ENCODE measurements at regions not wholly inside any gene's neighbourhood (a gene's known extent, or its start where the extent isn't known, plus 50 kb on each side); places are given as distances from the start of the nearest gene placed in this dataset.

DNA sequence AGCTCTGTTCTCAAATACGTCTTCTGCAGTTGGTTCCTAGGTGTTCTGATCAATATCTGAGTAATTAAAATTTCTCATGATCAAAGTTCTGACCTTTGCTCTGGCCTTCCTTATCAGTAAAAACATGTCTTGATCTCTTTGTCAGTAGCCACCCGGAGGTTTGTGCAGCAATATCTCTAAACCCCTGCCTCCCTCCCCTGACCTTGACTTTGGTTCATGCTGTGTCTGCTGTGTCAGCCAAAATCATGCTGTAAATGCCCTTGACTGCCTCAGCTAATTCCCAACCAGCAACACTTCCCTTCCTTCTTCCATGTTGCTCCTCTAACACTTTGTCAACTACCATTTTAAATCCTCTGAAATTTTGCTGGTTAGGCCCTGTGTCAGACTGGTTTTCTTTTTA, 424.7 kb downstream of the FAM181B start:
- TF ChIP-seq YY1 (IDR thresholded peaks at IDR 0.05; ENCODE audit: insufficient read depth, insufficient read length) (no peak), ZNF274 (IDR thresholded peaks at IDR 0.05; ENCODE audit: low read depth, low read length) (no peak)
